HCT116 (cell line): ENCODE measurements at regions not wholly inside any gene's neighbourhood (a gene's known extent, or its start where the extent isn't known, plus 50 kb on each side); places are given as distances from the start of the nearest gene placed in this dataset.
"Not testable (repeated sequence)": the region's sequence is repeated elsewhere in the genome, so short reads cannot be mapped to it uniquely, and the experiment has no call there.

Experiments
- ATAC-seq: fragments of 200-7000 bp; cut with Tn5 transposase; 2 replicates; pipeline ENCODE4 v1.9.1; 2020; ENCODE audit warnings: mild to moderate bottlenecking, moderate library complexity
- BruUV-seq: library from RNA; stranded (reverse); fragments of 400-500 nt; replicated peaks from 2 replicates; lab custom pipeline; 2021; lab: Mats Ljungman, UMichigan
- CTCF ChIA-PET: fragments of 300-600 bp; sonication (Branson Sonifier 250); formaldehyde crosslinking; loops from one replicate; lab custom pipeline; 2021; ENCODE audit warnings: antibody characterized with exemption; lab: Charles Lee
- POLR2A ChIA-PET: fragments of 300-600, 350-600 bp; sonication (Branson Sonifier 250); formaldehyde crosslinking; loops from one replicate; lab custom pipeline; 2021; ENCODE audit warnings: antibody characterized with exemption; lab: Charles Lee
- RAD21 ChIA-PET, 2 experiments: fragments of 300-600 bp; sonication (Branson Sonifier 250); formaldehyde crosslinking; loops; one replicate each; lab custom pipeline; 2023; ENCODE audit warnings: low total read pairs in 2 of 2; ENCODE audit not compliant: uncharacterized antibody in 2 of 2, unreplicated experiment in 2 of 2, low non-redundant PET in 1 of 2; lab: Charles Lee
- DNase-seq: peaks from one replicate; pipeline ENCODE4 v3.0.0-alpha.2; 2010; ENCODE audit warnings: low read depth, low spot score
- H2AFZ ChIP-seq: fragments of 200-600 bp; shearing (Covaris generic), sonication (generic); 2 replicates; pipeline ENCODE4 v1.6.1; 2017; ENCODE audit warnings: low read depth, mixed run types, mixed read lengths, antibody characterized with exemption, low read length; ENCODE audit not compliant: poor library complexity, severe bottlenecking
- H3K27ac ChIP-seq: 2 replicates; pipeline ENCODE4 v1.5.1; 2012; ENCODE audit warnings: low read depth, low read length
- H3K27me3 ChIP-seq: fragments of 200-600 bp; sonication (generic); 2 replicates; pipeline ENCODE4 v1.6.1; 2016; ENCODE audit warnings: mixed run types, low read length, mixed read lengths; ENCODE audit not compliant: insufficient read depth
- H3K36me3 ChIP-seq, 2 experiments: fragments of 200-500 bp in 1 of 2; fragments of 200-600 bp in 1 of 2; sonication (Bioruptor generic) in 1 of 2; sonication (generic) in 1 of 2; 2 replicates each; pipeline versions ENCODE4 v1.5.1 to v1.6.1; 2014 to 2016; ENCODE audit warnings: low read length in 2 of 2, inconsistent platforms in 1 of 2, mixed read lengths in 1 of 2, mixed run types in 1 of 2; ENCODE audit not compliant: insufficient read depth in 2 of 2, control insufficient read depth in 1 of 2
- H3K4me1 ChIP-seq, 2 experiments: fragments of 200-600 bp in 1 of 2; sonication (generic) in 1 of 2; 2 replicates each; pipeline versions ENCODE4 v1.5.1 to v1.6.1; 2012 to 2017; ENCODE audit warnings: low read length in 2 of 2, inconsistent platforms in 1 of 2, mild to moderate bottlenecking in 1 of 2, mixed read lengths in 1 of 2, mixed run types in 1 of 2, moderate library complexity in 1 of 2; ENCODE audit not compliant: insufficient read depth in 2 of 2, control insufficient read depth in 1 of 2
- H3K4me2 ChIP-seq: fragments of 200-600 bp; sonication (generic); 2 replicates; pipeline ENCODE4 v1.6.1; 2017; ENCODE audit warnings: mixed run types, low read length, mixed read lengths
- H3K4me3 ChIP-seq, 2 experiments: fragments of 200-600 bp in 1 of 2; sonication (generic) in 1 of 2; replicated peaks in 1 of 2; 2 replicates each; pipeline ENCODE4 v1.5.1; 2011 to 2016; ENCODE audit warnings: low read length in 2 of 2, control low read depth in 1 of 2, low read depth in 1 of 2, mild to moderate bottlenecking in 1 of 2, mixed read lengths in 1 of 2, mixed run types in 1 of 2
- H3K79me2 ChIP-seq: fragments of 200-600 bp; sonication (generic); 2 replicates; pipeline ENCODE4 v1.6.1; 2017; ENCODE audit warnings: mild to moderate bottlenecking, mixed run types, low read length, moderate library complexity, mixed read lengths; ENCODE audit not compliant: insufficient read depth
- H3K9ac ChIP-seq: fragments of 200-600 bp; sonication (generic); 2 replicates; pipeline ENCODE4 v1.6.1; 2016; ENCODE audit warnings: low read length, mixed read lengths
- H3K9me2 ChIP-seq: fragments of 200-600 bp; sonication (generic), shearing (Covaris generic); 2 replicates; pipeline ENCODE4 v1.6.1; 2017; ENCODE audit warnings: mixed run types, mild to moderate bottlenecking, moderate library complexity; ENCODE audit not compliant: insufficient read depth
- H3K9me3 ChIP-seq, 2 experiments: fragments of 200-500 bp in 1 of 2; fragments of 200-600 bp in 1 of 2; sonication (Bioruptor generic) in 1 of 2; sonication (generic) in 1 of 2; 2 replicates each; pipeline ENCODE4 v1.6.1; 2014 to 2017; ENCODE audit warnings: low read length in 2 of 2, mixed read lengths in 2 of 2, inconsistent platforms in 1 of 2, low read depth in 1 of 2, mild to moderate bottlenecking in 1 of 2, mixed run types in 1 of 2, moderate library complexity in 1 of 2; ENCODE audit not compliant: control insufficient read depth in 1 of 2, insufficient read depth in 1 of 2
- H4K20me1 ChIP-seq: fragments of 200-600 bp; sonication (generic), shearing (Covaris generic); 2 replicates; pipeline ENCODE4 v1.6.1; 2017; ENCODE audit warnings: mixed run types, mild to moderate bottlenecking, moderate library complexity; ENCODE audit not compliant: insufficient read depth
- ATF3 ChIP-seq: IDR thresholded peaks from 2 replicates; pipeline ENCODE4 v1.6.1; 2012
- CBX3 ChIP-seq: IDR thresholded peaks from 2 replicates; pipeline ENCODE4 v1.6.1; 2012; ENCODE audit warnings: low read depth
- CEBPB ChIP-seq: IDR thresholded peaks from 2 replicates; pipeline ENCODE4 v1.6.1; 2012; ENCODE audit warnings: low read depth
- FOSL1 ChIP-seq: IDR thresholded peaks from 2 replicates; pipeline ENCODE4 v1.6.1; 2012; ENCODE audit warnings: low read depth
- POLR2AphosphoS5 ChIP-seq: IDR thresholded peaks from 2 replicates; pipeline ENCODE4 v1.6.1; 2011; ENCODE audit warnings: mild to moderate bottlenecking, low read depth, low read length, moderate library complexity
- SIN3A ChIP-seq: IDR thresholded peaks from 2 replicates; pipeline ENCODE4 v1.6.1; 2012; ENCODE audit warnings: low read depth
- YY1 ChIP-seq: IDR thresholded peaks from 2 replicates; pipeline ENCODE4 v1.6.1; 2011; ENCODE audit warnings: low read length, low read depth, moderate library complexity, mild to moderate bottlenecking; ENCODE audit not compliant: insufficient replicate concordance; ENCODE audit errors: extremely low read depth
- ZBTB33 ChIP-seq: IDR thresholded peaks from 2 replicates; pipeline ENCODE4 v1.6.1; 2011; ENCODE audit warnings: mild to moderate bottlenecking, low read length, moderate library complexity; ENCODE audit not compliant: insufficient replicate concordance; ENCODE audit errors: extremely low read depth
- ZFX ChIP-seq: fragments of 450-650 bp; IDR thresholded peaks from 2 replicates; pipeline ENCODE4 v1.6.1; 2017
- intact Hi-C: fragments of 100-400 bp; cut with micrococcal nuclease; formaldehyde crosslinking; loops from 2 replicates; pipeline ENCODE4 v1.10.0; 2022
- TF ChIP-seq, protein P1 (sequence below), 3 experiments: fragments of 200-600 bp in 1 of 3; sonication (generic) in 1 of 3; IDR thresholded peaks in 2 of 3; conservative IDR thresholded peaks in 1 of 3; 2 replicates each; pipeline ENCODE4 v1.5.1; 2012 to 2017; ENCODE audit warnings: low read depth in 2 of 3, low read length in 2 of 3, antibody characterized with exemption in 1 of 3, borderline replicate concordance in 1 of 3, control low read depth in 1 of 3, mild to moderate bottlenecking in 1 of 3, mixed read lengths in 1 of 3, mixed run types in 1 of 3, moderate library complexity in 1 of 3; ENCODE audit not compliant: insufficient read depth in 1 of 3
- TF ChIP-seq, protein P2 (sequence below): IDR thresholded peaks from 2 replicates; pipeline ENCODE4 v1.6.1; 2012; ENCODE audit warnings: low read depth

DNA sequence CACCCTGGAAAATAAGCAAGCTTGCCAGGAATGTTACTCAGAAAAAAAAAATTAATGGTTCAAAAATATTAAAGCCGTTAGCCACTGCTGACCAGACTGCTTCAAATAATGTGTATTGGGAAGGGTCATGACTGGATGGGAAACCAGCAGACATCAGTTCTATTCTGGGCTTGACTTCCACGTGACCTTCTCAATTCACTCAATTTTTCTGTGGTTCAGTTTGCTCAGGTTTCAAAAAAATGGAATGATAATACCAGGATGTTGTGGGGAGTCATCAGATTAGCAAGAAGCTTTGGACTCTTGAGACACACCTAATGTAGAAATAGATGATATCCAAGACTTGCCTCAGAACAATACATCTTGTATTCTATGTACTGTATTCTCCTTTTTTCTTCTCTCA is 541.9 kb upstream of the BOD1L1 start (continued):
- TF ChIP-seq ZBTB33 = no peak

- intact Hi-C loops, CTCF ChIA-PET, H4K20me1 ChIP-seq, H3K79me2 ChIP-seq, BruUV-seq, H3K36me3 ChIP-seq, H3K9me2 ChIP-seq, H2AFZ ChIP-seq, H3K4me2 ChIP-seq, ATAC-seq, H3K9ac ChIP-seq, RAD21 ChIA-PET, H3K4me1 ChIP-seq, H3K27ac ChIP-seq, H3K27me3 ChIP-seq, DNase-seq, H3K9me3 ChIP-seq, H3K4me3 ChIP-seq, POLR2A ChIA-PET: not testable (repeated sequence)
Measured at GRCh38 chr4:14169940-14170339, 542.4 kb upstream of the BOD1L1 start.

DNA sequence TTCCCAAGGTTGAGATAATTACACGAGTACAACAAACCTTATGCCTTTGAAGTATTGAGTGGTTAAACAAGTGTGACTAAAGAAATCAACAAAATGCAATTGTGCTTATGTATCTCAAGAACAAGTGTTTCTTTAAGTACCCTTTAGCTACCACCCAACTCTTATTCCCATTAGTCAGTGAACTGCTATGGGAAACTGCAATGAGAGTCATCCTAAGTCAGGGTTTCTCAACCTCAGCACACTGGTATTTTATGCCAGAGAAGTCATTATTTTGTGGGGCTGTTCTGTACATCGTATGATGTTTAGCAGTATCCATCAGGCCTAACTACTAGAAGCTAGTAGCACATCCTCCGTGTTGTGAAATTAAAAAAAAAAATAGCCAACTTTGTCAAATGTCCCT is 549.1 kb upstream of the BOD1L1 start:
- Histone ChIP-seq H3K4me1 (no peaks in the 10 kb centered on the region), H3K79me2 (no peaks in the 10 kb centered on the region), H2AFZ (no peak overlapping the region), H3K27ac (no peak overlapping the region), H3K36me3 (no peaks in the 10 kb centered on the region), H3K27me3 (no peaks in the 10 kb centered on the region), H3K9me2 (no peaks in the 10 kb centered on the region), H3K9me3 (peaks cover 0 to 8% of the 10 kb centered on the region in 2 experiments; a peak in 2 of 4 replicates), H4K20me1 (no peaks in the 10 kb centered on the region), H3K9ac (no peak overlapping the region), H3K4me3 (no peak overlapping the region), H3K4me2 (no peak overlapping the region)
- BruUV-seq = no TSS peak
- no peak for DNase-seq
- ATAC-seq = no peak
- intact Hi-C loops = no loop called here
- ChIA-PET POLR2A (no interaction called here), CTCF (no interaction called here), RAD21 (no interaction called here)
- TF ChIP-seq YY1 (no peak), ATF3 (no peak), ZFX (no peak), FOSL1 (no peak), POLR2AphosphoS5 (no peak), SIN3A (no peak), CEBPB (no peak), CBX3 (no peak)
- TF ChIP-seq, protein P1, sequence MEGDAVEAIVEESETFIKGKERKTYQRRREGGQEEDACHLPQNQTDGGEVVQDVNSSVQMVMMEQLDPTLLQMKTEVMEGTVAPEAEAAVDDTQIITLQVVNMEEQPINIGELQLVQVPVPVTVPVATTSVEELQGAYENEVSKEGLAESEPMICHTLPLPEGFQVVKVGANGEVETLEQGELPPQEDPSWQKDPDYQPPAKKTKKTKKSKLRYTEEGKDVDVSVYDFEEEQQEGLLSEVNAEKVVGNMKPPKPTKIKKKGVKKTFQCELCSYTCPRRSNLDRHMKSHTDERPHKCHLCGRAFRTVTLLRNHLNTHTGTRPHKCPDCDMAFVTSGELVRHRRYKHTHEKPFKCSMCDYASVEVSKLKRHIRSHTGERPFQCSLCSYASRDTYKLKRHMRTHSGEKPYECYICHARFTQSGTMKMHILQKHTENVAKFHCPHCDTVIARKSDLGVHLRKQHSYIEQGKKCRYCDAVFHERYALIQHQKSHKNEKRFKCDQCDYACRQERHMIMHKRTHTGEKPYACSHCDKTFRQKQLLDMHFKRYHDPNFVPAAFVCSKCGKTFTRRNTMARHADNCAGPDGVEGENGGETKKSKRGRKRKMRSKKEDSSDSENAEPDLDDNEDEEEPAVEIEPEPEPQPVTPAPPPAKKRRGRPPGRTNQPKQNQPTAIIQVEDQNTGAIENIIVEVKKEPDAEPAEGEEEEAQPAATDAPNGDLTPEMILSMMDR (IDR thresholded peaks at IDR 0.05 in 2 of 3, conservative IDR thresholded peaks at IDR 0.05 in 1 of 3; ENCODE audit: borderline replicate concordance in 1 of 3, insufficient read depth in 1 of 3, low read depth in 2 of 3, low read length in 2 of 3) = no peak
- TF ChIP-seq, protein P2, sequence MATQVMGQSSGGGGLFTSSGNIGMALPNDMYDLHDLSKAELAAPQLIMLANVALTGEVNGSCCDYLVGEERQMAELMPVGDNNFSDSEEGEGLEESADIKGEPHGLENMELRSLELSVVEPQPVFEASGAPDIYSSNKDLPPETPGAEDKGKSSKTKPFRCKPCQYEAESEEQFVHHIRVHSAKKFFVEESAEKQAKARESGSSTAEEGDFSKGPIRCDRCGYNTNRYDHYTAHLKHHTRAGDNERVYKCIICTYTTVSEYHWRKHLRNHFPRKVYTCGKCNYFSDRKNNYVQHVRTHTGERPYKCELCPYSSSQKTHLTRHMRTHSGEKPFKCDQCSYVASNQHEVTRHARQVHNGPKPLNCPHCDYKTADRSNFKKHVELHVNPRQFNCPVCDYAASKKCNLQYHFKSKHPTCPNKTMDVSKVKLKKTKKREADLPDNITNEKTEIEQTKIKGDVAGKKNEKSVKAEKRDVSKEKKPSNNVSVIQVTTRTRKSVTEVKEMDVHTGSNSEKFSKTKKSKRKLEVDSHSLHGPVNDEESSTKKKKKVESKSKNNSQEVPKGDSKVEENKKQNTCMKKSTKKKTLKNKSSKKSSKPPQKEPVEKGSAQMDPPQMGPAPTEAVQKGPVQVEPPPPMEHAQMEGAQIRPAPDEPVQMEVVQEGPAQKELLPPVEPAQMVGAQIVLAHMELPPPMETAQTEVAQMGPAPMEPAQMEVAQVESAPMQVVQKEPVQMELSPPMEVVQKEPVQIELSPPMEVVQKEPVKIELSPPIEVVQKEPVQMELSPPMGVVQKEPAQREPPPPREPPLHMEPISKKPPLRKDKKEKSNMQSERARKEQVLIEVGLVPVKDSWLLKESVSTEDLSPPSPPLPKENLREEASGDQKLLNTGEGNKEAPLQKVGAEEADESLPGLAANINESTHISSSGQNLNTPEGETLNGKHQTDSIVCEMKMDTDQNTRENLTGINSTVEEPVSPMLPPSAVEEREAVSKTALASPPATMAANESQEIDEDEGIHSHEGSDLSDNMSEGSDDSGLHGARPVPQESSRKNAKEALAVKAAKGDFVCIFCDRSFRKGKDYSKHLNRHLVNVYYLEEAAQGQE = no peak
